Spinal cord (tissue), 9 donors: ENCODE measurements at regions not wholly inside any gene's neighbourhood (a gene's known extent, or its start where the extent isn't known, plus 50 kb on each side); places are given as distances from the start of the nearest gene placed in this dataset.

Source experiments
- DNase-seq, 6 donors: peaks; one replicate each; pipeline versions ENCODE4 v3.0.0 to v3.0.0-alpha.2; 2013 to 2015; ENCODE audit warnings: low spot score in 6 of 6, low read depth in 4 of 6
- H3K27ac ChIP-seq: one replicate; pipeline ENCODE4 v1.5.1; 2013; ENCODE audit warnings: low read depth, low read length, control low read depth
- H3K27me3 ChIP-seq: one replicate; pipeline ENCODE4 v1.6.1; 2013; ENCODE audit warnings: low read length; ENCODE audit not compliant: control insufficient read depth, insufficient read depth
- H3K36me3 ChIP-seq: one replicate; pipeline ENCODE4 v1.6.1; 2013; ENCODE audit warnings: low read length; ENCODE audit not compliant: control insufficient read depth, insufficient read depth
- H3K4me1 ChIP-seq: one replicate; pipeline ENCODE4 v1.6.1; 2013; ENCODE audit warnings: low read length; ENCODE audit not compliant: control insufficient read depth, insufficient read depth
- H3K4me3 ChIP-seq: one replicate; pipeline ENCODE4 v1.5.1; 2013; ENCODE audit warnings: low read depth, low read length, control low read depth
- H3K9me3 ChIP-seq: one replicate; pipeline ENCODE4 v1.6.1; 2013; ENCODE audit warnings: low read length; ENCODE audit not compliant: control insufficient read depth, insufficient read depth
- WGBS: methylation state at CpG from one replicate; pipeline ENCODE4 v1.1.5; 2013; ENCODE audit warnings: missing lambda C conversion rate; ENCODE audit not compliant: insufficient coverage; 5-methylcytosine and 5-hydroxymethylcytosine counted together
- donor health status: healthy.

- H3K9me3 ChIP-seq: no peaks in the 10 kb centered on the region
- H3K4me1 ChIP-seq: no peaks in the 10 kb centered on the region
- WGBS: 71% methylated on average over 4 of the region's 5 CpGs
- no peaks in the 10 kb centered on the region for H3K27me3 ChIP-seq
- H3K4me3 ChIP-seq: no peak overlapping the region
- H3K36me3 ChIP-seq: no peaks in the 10 kb centered on the region
- DNase-seq: no peak
- H3K27ac ChIP-seq: no peak overlapping the region
These were observed 324.7 kb upstream of the USP24 start for GRCh38 chr1:55539652-55540512.

GRCh38 chr1:55538428-55538827 is 323.3 kb upstream of the USP24 start:
- no CpG with 5 or more reads among the region's 2 CpGs for WGBS
- no peaks in the 10 kb centered on the region for H3K27me3 ChIP-seq
- H3K4me1 ChIP-seq: peaks cover 3% of the 10 kb centered on the region
- no peaks in the 10 kb centered on the region for H3K9me3 ChIP-seq
- H3K36me3 ChIP-seq: no peaks in the 10 kb centered on the region
- H3K27ac ChIP-seq: no peak overlapping the region
- no peak overlapping the region for H3K4me3 ChIP-seq
- DNase-seq: no peak

- peak in 1 of 6 donors; percentile 16 for DNase-seq
- Histone ChIP-seq H3K27ac (no peak overlapping the region), H3K4me3 (no peak overlapping the region), H3K27me3 (no peaks in the 10 kb centered on the region), H3K9me3 (no peaks in the 10 kb centered on the region), H3K36me3 (no peaks in the 10 kb centered on the region), H3K4me1 (peaks cover 3% of the 10 kb centered on the region)
- WGBS: 60% methylated on average over 1 of the region's 2 CpGs
These were observed 321.3 kb upstream of the USP24 start for GRCh38 chr1:55536545-55536865.

- H3K27me3 ChIP-seq: no peaks in the 10 kb centered on the region
- H3K4me1 ChIP-seq: peaks cover 3% of the 10 kb centered on the region
- H3K4me3 ChIP-seq: no peak overlapping the region
- no peak for DNase-seq
- no peak overlapping the region for H3K27ac ChIP-seq
- WGBS: 50% methylated on average over 1 of the region's 4 CpGs
- H3K36me3 ChIP-seq: no peaks in the 10 kb centered on the region
- no peaks in the 10 kb centered on the region for H3K9me3 ChIP-seq
These were observed 320.8 kb upstream of the USP24 start for GRCh38 chr1:55535724-55536544.

GRCh38 chr1:55534565-55535121 is 319.5 kb upstream of the USP24 start:
- H3K4me1 ChIP-seq: peaks cover 3% of the 10 kb centered on the region
- no peaks in the 10 kb centered on the region for H3K36me3 ChIP-seq
- no peak overlapping the region for H3K27ac ChIP-seq
- H3K4me3 ChIP-seq: no peak overlapping the region
- H3K27me3 ChIP-seq: no peaks in the 10 kb centered on the region
- 100% methylated on average over 1 of the region's 3 CpGs for WGBS
- DNase-seq: no peak
- no peaks in the 10 kb centered on the region for H3K9me3 ChIP-seq

GRCh38 chr1:55531644-55532043 is 316.5 kb upstream of the USP24 start:
- H3K27ac ChIP-seq: no peak overlapping the region
- H3K4me1 ChIP-seq: peaks cover 3% of the 10 kb centered on the region
- DNase-seq: no peak
- H3K36me3 ChIP-seq: no peaks in the 10 kb centered on the region
- no peaks in the 10 kb centered on the region for H3K27me3 ChIP-seq
- H3K9me3 ChIP-seq: no peaks in the 10 kb centered on the region
- H3K4me3 ChIP-seq: no peak overlapping the region

GRCh38 chr1:55530749-55531478 is 315.8 kb upstream of the USP24 start:
- Histone ChIP-seq H3K4me1 (peaks cover 3% of the 10 kb centered on the region), H3K27me3 (no peaks in the 10 kb centered on the region), H3K9me3 (no peaks in the 10 kb centered on the region), H3K4me3 (no peak overlapping the region), H3K36me3 (no peaks in the 10 kb centered on the region), H3K27ac (no peak overlapping the region)
- no peak for DNase-seq
- 100% methylated on average over 3 of the region's 3 CpGs for WGBS

GRCh38 chr1:55529017-55529416 is 313.9 kb upstream of the USP24 start:
- no peaks in the 10 kb centered on the region for H3K27me3 ChIP-seq
- H3K4me1 ChIP-seq: no peaks in the 10 kb centered on the region
- DNase-seq: no peak
- no peaks in the 10 kb centered on the region for H3K9me3 ChIP-seq
- H3K4me3 ChIP-seq: no peak overlapping the region
- WGBS: no CpG with 5 or more reads among the region's 4 CpGs
- H3K36me3 ChIP-seq: no peaks in the 10 kb centered on the region
- no peak overlapping the region for H3K27ac ChIP-seq

GRCh38 chr1:55527831-55528230 is 312.7 kb upstream of the USP24 start:
- WGBS: 50% methylated on average over 1 of the region's 1 CpG
- no peak overlapping the region for H3K4me3 ChIP-seq
- no peaks in the 10 kb centered on the region for H3K4me1 ChIP-seq
- H3K36me3 ChIP-seq: no peaks in the 10 kb centered on the region
- H3K27ac ChIP-seq: no peak overlapping the region
- no peaks in the 10 kb centered on the region for H3K9me3 ChIP-seq
- DNase-seq: no peak
- H3K27me3 ChIP-seq: no peaks in the 10 kb centered on the region
